C4-2B (cell line): ENCODE measurements at regions not wholly inside any gene's neighbourhood (a gene's known extent, or its start where the extent isn't known, plus 50 kb on each side); places are given as distances from the start of the nearest gene placed in this dataset.

ENCODE experiments used
- CTCF ChIP-seq: fragments of 450-650 bp; conservative IDR thresholded peaks from 2 replicates; pipeline ENCODE4 v1.5.1; 2017; ENCODE audit warnings: mild to moderate bottlenecking
- ZFX ChIP-seq: fragments of 450-650 bp; IDR thresholded peaks from 2 replicates; pipeline ENCODE4 v1.6.1; 2017

GRCh38 chr3:103863381-103863780, 1428.6 kb downstream of the ZPLD1 start:
- no peak for TF ChIP-seq CTCF
- TF ChIP-seq ZFX: no peak
